HuH-7.5 (cell line): ENCODE measurements at regions not wholly inside any gene's neighbourhood (a gene's known extent, or its start where the extent isn't known, plus 50 kb on each side); places are given as distances from the start of the nearest gene placed in this dataset.
"Not testable (repeated sequence)": the region's sequence is repeated elsewhere in the genome, so short reads cannot be mapped to it uniquely, and the experiment has no call there.

ENCODE experiments used
- DNase-seq: peaks from one replicate; pipeline ENCODE4 v3.0.0; 2011; ENCODE audit warnings: low spot score

- DNase-seq, result not testable (repeated sequence)
Observed at GRCh38 chr13:61878565-61878964, 462.9 kb upstream of the PCDH20 start.

GRCh38 chr13:61874970-61875579, 459.4 kb upstream of the PCDH20 start:
- no peak for DNase-seq

- no peak for DNase-seq
Observed at GRCh38 chr13:61873717-61874116, 458.1 kb upstream of the PCDH20 start.

GRCh38 chr13:61857198-61857597, 441.5 kb upstream of the PCDH20 start:
- DNase-seq, result no peak

GRCh38 chr13:61852116-61852619, 436.5 kb upstream of the PCDH20 start:
- no peak for DNase-seq

GRCh38 chr13:61850794-61851193, 435.1 kb upstream of the PCDH20 start:
- DNase-seq, result no peak

- DNase-seq, result no peak
Observed at GRCh38 chr13:61838568-61838967, 422.9 kb upstream of the PCDH20 start.

- no peak for DNase-seq
Observed at GRCh38 chr13:61833228-61833627, 417.6 kb upstream of the PCDH20 start.

GRCh38 chr13:61831026-61831425, 415.4 kb upstream of the PCDH20 start:
- DNase-seq, result no peak

- no peak for DNase-seq
Observed at GRCh38 chr13:61830475-61830874, 414.8 kb upstream of the PCDH20 start.

- DNase-seq, result no peak
Observed at GRCh38 chr13:61824168-61824567, 408.5 kb upstream of the PCDH20 start.

GRCh38 chr13:61812286-61812685, 396.6 kb upstream of the PCDH20 start:
- no peak for DNase-seq

- no peak for DNase-seq
Observed at GRCh38 chr13:61810065-61810464, 394.4 kb upstream of the PCDH20 start.

- DNase-seq, result no peak
Observed at GRCh38 chr13:61797397-61797796, 381.7 kb upstream of the PCDH20 start.

GRCh38 chr13:61795580-61795979, 379.9 kb upstream of the PCDH20 start:
- DNase-seq, result no peak

GRCh38 chr13:61779456-61779855, 363.8 kb upstream of the PCDH20 start:
- no peak for DNase-seq

GRCh38 chr13:61778531-61778930, 362.9 kb upstream of the PCDH20 start:
- no peak for DNase-seq

GRCh38 chr13:61777899-61778298, 362.2 kb upstream of the PCDH20 start:
- DNase-seq, result no peak

- no peak for DNase-seq
Observed at GRCh38 chr13:61777271-61777670, 361.6 kb upstream of the PCDH20 start.

GRCh38 chr13:61774903-61775302, 359.3 kb upstream of the PCDH20 start:
- no peak for DNase-seq

- no peak for DNase-seq
Observed at GRCh38 chr13:61770681-61771080, 355.0 kb upstream of the PCDH20 start.

GRCh38 chr13:61768175-61768574, 352.5 kb upstream of the PCDH20 start:
- no peak for DNase-seq

- DNase-seq, result no peak
Observed at GRCh38 chr13:61766667-61767058, 351.0 kb upstream of the PCDH20 start.

GRCh38 chr13:61765940-61766666, 350.5 kb upstream of the PCDH20 start:
- no peak for DNase-seq
